GM23248 (cell line): ENCODE measurements at regions not wholly inside any gene's neighbourhood (a gene's known extent, or its start where the extent isn't known, plus 50 kb on each side); places are given as distances from the start of the nearest gene placed in this dataset.

Experiments
- EZH2 ChIP-seq: fragments of 200-600 bp; sonication (generic); IDR thresholded peaks from 2 replicates; pipeline ENCODE4 v1.6.1; 2018; ENCODE audit warnings: antibody characterized with exemption, mild to moderate bottlenecking; ENCODE audit not compliant: insufficient read depth, poor library complexity, severe bottlenecking
- EZH2phosphoT487 ChIP-seq: fragments of 200-600 bp; sonication (generic); IDR thresholded peaks from 2 replicates; pipeline ENCODE4 v1.6.1; 2018; ENCODE audit warnings: antibody characterized with exemption, moderate library complexity, mild to moderate bottlenecking, low read depth; ENCODE audit not compliant: insufficient read depth

DNA sequence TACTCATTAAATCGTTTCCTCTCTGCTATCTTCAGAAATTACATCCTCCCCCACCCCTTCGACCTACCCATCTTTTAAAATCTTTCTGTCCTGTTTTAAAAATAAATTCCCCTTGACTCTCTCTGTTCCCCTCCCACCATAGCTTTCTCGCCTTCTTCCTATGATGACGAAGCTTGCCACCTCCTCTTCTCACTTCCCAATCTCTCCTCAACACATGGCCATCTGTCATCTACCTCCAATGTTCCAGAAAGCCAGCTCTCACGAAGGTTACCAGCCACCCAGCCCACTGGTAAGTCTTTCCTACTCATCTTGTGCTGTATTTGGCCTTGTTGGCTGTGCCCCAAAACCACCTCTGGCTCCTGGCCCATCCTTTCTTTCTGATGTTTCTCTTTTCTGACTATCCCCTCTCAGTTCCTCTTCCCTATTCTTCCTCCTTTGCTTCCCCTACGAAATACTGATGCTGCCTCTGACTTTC, 346.3 kb downstream of the ENC1 start:
- TF ChIP-seq EZH2 (no peak), EZH2phosphoT487 (no peak)
